Cerebellar cortex (tissue), 1 donor: ENCODE measurements at regions not wholly inside any gene's neighbourhood (a gene's known extent, or its start where the extent isn't known, plus 50 kb on each side); places are given as distances from the start of the nearest gene placed in this dataset.
"Not testable (repeated sequence)": the region's sequence is repeated elsewhere in the genome, so short reads cannot be mapped to it uniquely, and the experiment has no call there.

Source experiments
- DNase-seq: peaks from one replicate; pipeline ENCODE4 v3.0.0-alpha.2; 2015; ENCODE audit warnings: low spot score

DNA sequence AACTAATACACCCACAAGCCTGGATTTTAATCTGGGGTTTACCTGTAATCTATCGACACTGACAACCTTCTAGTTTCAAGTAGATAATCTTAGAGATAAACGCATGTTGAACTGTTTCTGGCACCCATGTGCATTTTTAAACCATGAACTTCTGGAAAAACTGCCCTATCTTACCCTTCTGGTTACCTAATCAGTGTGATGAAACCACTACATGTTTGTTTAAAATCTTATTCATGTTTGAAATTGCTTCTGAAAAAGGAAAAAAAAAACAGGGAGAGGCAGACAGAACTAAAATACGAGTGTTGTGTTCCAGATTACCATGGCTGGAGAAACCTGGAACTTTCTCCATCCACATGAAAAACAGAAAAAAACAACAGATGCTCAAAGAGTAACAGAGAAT is 139.3 kb downstream of the MID1IP1 start:
- no peak for DNase-seq

DNA sequence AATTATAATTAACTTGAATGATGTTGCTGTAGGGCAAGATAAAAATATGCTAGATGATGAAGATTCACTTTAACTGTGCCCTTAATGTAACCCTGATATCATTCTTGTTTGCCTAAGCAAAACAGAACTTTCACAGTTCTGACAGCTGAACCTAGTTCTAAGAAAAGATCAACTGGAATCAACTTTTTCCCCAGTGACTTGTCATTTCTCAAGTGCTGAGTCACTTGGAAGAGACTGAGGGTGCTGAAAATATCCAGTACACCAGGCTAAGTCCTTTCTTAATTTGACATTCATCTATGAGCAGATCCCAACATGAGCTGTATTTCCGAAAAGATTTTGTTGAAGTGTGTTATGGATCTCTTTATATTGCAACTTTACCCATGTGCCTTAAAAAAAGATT is 140.4 kb downstream of the MID1IP1 start:
- no peak for DNase-seq

DNA sequence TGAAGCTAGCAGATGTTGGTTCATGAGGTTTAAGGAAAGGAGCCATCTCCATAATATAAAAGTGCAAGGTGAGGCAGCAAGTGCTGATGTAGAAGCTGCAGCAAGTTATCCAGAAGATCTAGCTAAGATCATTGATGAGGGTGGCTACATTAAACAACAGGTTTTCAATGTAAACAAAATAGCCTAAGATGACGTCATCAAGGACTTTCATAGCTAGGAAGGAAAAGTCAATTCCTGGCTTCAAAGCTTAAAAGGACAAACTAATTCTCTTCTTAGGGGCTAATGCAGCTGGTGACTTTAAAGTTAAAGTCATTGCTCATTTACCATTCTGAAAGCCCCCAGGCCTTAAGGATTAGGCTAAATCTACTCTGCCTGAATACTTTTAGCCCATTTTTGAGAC is 141.9 kb downstream of the MID1IP1 start:
- no peak for DNase-seq

DNA sequence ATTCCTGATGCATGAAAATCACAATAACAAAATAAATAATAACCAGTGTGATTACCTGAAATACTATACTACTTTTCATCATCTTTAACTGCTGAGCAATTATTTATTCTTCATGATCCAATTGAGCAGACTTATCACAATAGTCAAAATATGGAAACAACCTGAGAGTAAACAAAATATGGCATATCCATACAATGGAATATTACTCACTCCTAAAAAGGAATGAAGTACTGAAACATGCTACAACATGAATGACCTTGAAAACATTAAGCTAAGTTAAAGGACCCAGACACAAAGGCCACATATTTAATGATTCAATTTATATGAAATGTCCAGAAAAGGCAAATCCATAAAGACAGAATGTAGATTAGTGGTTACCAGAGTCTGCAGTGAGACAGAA is 146.8 kb downstream of the MID1IP1 start:
- DNase-seq = no peak

DNA sequence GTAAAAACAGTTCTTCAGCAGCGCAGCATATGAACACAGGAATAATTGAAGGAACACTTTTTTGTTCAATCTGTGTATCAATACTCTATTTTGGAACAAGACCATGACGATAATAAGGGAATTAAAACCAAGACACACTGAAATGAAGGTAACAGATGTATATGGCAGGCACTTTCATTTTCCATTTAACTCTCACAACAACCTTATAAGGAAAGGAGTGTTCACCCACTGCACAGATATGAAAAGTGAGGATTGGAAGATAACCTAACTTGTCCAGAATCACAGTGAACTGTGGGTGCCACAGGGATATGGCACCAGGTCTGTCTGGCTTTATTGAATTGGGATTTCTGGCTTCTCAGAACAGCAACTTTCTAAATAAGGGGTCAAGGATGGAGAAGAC is 153.3 kb downstream of the MID1IP1 start:
- no peak for DNase-seq

DNA sequence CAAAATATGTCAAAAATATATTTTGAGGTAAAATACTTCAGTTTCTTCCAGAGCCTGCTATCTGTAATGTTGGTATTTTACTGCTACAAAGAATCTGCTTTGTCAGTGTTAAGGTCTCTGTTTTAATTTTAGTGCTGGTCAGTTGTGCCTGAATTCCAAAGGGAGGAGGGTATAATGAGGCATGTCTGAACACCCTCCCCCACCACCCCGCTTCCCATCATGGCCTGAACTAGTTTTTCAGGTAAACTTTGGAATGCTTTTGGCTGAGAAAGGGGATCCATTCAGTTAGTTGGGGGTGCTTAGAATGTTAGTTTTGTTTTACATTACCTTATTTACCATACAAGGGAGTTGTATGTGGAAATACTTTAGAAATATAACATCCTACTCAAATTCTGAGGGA is 158.5 kb downstream of the MID1IP1 start:
- no peak for DNase-seq

DNA sequence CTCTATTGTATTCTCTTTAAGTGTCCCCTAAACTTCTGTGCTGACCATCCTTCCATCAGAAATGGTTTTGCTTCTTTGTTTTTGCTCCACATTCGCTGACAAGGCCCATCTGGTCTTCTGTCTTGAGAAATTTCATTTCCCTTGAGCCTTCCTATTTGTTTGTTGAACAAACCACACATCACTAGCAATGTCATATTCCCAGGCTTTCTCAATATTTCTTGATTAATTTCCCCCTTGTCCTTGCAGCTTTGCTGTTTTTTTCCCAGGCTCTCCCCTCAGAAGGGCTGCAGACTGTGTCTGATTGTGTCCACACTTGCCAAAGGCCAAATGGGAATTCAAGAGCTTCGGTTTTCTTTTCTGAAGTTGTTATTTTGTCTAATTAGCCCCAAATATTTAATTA is 158.9 kb downstream of the MID1IP1 start:
- no peak for DNase-seq

DNA sequence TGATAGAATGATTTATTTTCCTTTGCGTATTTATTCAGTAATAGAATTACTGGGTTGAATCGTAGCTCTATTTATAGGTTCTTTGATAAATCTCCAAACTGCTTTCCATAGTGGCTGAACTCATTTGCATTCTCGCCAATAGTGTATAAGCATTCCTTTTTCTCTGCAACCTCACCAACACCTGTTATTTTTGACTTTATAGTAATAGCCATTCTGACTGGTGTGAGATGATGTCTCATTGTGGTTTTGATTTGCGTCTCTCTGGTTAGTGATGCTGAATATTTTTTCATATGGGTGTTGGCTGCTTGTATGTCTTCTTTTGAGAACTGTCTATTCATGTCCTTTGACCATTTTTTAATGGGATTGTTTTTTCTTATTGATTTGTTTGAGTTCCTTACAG is 160.7 kb downstream of the MID1IP1 start:
- no peak for DNase-seq

DNA sequence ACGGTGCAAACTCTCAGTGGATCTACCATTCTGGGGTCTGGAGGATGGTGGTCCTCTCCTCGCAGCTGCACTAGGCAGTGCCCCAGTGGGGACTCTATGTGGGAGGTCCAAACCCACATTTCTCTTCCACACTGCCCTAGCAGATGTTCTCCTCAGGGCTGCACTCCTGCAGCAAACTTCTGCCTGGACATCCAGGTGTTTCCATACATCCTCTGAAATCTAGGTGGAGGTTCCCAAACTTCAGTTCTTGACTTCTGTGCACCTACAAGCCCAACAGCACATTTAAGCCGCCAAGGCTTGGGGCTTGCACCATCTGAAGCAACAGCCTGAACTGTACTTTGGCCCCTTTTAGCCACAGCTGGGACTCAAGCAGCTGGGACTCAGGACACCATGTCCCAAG is 162.0 kb downstream of the MID1IP1 start:
- DNase-seq = not testable (repeated sequence)

DNA sequence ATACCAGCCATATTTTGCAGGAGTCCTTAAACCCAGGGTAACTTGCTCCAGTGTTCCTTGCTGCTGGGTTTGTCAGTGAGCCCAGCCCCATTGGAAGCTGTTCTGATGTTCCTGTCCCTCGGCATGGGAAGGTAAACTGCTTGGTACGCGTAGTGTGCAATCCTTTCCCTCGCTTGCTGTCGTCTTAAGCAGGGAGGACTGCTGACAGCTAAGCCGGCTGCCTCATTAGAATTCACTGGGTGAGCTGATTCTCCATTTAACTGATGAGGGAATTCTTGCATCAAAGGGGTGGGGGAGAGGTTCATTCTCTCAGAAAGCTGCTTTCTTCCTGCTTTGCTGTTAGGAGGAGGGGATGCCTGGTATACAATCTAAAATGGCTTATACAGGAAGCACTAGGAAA is 164.6 kb downstream of the MID1IP1 start:
- DNase-seq = no peak

DNA sequence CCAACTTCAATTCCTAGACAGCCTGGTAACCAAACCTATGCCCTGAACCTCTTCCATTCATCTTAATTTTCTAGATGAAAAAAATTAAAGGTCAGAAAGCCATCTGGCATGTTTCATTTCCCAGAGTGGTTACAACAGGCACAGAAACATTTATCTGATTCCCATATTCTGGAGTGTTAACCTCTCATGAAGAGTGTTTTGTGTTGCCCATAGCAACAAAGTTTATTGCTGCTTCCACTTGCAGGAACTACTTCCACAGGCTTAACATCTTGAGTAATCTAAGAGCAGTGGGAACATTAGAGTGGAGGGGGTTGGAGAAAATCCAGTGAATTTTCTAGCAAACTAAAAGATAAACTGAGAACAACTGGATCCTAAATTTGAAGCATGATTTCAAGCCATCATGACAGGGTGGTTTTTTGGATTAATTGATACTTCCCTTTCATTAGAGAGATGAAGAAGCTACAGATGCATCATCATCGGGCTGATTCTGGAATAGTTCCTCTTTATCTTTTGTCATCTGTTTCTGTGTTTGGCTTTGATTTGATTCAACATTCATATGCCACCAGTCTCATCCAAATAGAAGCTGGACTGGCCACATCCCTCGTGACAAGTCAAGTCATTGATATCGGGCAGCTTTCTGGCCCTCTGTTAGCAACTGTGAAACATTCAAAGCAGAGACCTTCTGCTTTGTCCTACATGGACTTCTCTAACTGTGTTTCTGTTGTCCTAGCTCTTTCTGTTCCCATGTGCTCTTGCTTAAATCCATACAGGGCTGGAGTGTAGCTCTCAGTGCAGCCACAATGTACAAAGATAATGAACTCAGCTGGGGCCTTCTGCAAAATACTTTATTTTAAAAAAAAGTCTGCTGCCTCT is 167.3 kb downstream of the MID1IP1 start:
- no peak for DNase-seq

DNA sequence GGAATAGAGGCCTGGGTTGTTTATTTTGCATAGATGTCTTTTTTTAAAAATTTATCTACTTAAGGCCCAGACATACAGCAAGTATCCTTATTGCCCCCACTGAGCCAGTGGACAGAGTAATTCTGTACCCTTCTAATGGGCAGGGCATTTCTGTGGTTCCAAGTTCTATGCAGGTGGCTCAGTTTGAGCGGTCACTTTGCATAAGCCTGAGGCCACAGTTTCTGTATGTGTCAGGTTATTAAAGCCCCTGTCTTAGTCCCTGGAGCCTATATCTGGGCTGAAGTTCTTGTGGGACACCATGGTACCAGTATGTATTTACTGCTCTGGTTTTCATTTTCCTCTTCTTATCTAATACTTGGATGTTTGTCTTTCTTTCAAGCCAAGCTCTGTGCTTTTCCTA is 168.8 kb downstream of the MID1IP1 start:
- no peak for DNase-seq

DNA sequence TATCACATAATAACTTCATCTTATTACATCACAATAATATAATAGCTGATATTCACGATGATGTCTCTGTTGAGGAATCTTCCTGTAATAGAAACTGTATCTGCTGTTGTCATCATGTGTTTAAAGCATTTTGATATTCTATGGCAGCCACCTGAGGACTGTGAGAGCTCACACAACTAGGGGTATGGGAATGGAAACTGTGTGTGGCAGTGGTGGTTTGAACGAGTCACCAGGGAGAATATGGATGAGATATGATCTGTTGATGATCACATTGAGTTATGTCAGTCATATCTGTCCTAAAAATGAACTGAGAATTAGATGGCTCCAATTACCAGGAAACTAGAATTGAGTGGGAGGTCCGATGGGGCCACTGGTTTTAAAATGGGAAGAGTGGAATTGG is 169.6 kb downstream of the MID1IP1 start:
- no peak for DNase-seq

DNA sequence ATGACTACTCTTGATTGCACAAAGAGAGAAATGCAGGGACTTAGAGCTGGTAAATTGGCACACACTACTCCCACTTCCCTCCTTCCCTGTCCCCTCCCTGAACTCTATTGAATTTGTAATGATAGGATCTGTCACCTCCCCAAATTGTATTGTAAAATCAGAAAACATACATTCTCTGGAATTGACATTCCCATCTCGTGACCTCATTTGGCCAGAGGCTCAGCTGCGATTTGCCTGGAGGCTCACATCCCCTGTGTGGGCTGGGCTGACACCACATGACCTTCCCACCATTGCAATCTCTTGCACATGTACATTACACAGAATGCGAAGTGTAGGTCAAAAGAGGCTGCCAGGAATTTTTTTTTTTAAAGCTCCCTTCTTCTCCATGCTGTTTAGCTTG is 172.1 kb downstream of the MID1IP1 start:
- DNase-seq = no peak

DNA sequence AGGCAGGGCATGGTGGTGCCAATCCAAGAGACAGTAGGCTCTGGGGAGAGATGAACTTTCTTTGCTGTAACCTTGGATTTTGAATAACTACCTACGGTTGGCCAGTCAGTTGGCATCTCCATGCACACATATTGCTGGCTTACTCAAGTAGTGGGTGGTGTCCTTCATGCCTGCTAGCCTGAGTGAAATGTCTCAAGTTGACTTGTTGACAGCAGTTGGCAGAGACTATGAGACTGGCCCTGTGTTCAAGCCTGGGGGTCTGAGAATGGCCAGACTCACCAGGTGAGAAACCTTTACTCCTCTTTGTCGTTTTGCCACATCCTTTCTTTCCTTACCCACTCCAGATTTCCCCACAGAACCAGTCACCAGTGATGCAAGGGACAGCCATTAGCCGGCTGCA is 173.3 kb downstream of the MID1IP1 start:
- no peak for DNase-seq

DNA sequence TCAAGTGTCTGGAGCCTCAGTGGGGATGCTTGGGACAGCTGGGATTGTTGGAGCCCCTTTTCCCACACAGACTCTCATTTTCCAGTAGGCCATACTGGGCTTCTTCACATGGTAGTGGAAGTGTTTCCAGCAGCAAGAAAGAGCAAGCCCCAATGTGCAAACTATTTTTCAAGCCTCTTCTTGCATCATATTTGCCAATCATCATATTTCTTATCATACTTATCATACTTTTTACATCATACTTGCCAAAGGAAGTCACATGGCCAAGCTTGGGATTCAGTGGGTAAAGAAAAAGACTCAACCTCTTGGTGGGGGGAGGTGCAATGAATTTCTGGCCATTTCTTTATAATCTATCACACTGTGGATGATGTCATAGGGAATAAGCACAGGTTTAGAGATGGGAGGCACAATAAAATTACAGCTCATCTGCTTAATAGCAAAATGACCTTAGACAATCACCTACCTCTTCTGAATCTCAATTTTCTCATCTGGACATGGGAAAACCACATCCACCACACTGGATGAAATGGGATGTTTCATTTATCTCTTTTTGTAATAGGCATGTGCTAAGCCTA is 174.2 kb downstream of the MID1IP1 start:
- DNase-seq = no peak

DNA sequence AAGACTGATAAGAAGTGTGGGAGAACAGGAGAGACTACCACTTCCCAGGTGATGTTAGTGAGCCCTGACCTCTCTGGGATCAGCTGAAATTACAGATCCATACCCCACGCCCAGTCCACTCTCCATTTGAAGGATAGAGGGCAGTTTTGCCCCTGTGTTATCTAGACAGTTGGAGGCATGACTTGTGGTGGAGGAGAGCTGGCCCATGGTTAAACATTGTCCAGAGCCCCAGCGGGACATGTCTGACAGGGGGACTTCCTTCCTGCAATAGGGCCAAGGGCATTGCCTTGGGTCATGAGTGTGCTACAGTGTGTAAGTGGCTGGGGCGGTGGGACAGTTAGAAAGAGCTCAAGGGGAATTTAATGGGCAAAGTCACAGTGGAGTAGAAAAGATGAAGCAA is 181.1 kb downstream of the MID1IP1 start:
- DNase-seq = no peak

DNA sequence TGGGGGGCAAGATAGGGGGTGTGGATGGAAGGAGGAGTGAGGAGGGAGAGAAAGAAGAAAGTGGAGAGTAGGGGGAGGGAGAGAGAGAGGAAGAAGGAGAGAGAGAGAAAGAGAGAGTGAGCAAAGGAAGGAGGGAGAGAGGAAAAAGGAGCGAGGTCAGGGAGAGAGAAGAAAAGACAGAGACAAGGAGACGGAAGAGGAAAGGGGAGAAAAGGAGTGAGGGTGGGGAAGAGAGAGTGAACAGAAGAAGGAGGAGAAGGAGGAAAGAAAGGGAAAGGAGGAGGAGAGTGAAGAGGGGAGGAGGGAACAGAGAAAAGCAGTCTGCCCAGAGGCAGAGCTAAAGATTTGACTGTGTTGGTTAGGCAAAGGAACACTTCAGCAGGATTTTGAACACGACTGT is 181.6 kb downstream of the MID1IP1 start:
- DNase-seq = no peak

DNA sequence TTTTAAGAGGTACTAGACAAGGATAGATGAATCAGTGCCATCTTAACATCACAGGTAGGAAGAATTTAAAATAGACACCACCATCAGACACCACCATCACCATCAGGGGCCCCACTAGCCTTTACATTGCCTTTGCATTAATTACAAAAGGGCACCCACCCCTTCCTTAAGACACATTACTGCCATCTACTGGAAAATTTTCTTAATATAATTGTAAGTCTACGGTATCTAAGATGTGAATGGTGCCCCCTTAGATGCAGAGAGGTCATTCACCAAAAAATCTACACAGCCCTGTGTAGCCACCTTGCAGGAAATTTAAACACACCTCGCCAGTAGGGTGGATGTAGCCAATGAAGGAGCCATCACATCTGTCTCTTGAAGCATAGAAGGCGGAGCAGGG is 184.1 kb downstream of the MID1IP1 start:
- DNase-seq = no peak

DNA sequence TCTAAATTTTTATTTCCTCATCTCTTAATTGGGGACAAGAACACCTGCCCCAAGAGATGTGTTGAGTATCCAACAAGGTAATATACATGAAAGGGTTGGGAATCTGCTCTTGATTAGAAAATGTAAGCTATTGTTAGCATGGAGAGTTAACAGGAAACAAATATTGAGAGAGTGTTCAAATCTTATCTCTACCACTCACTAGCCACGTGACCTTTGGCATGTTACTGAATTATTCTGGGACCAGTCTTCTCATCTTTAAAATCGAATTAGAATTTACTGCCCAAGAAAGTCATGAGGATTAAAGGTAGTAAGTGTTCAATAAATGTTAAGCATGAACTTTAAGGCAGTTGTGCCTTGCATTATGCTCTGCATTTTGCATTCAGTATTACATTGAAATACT is 184.7 kb downstream of the MID1IP1 start:
- DNase-seq = no peak

DNA sequence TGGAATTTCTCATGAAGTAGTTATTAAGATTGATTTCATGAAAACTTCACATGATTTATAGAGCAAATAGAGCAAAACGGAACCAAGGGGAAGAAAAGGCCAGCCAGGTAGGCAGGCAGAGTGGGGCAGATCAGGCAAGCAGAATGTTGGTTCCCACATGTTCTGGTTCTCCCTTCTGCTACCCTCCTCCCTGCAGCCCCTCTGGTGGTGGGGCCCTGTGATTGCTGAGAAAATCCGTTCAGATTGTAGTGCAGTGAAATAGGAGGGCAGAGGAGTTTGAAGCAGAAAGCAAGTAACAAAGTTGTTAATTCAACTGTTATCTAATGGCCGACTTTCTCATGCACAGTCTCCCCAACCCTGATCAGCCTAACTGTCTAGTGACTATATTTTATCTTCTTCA is 185.3 kb downstream of the MID1IP1 start:
- no peak for DNase-seq

DNA sequence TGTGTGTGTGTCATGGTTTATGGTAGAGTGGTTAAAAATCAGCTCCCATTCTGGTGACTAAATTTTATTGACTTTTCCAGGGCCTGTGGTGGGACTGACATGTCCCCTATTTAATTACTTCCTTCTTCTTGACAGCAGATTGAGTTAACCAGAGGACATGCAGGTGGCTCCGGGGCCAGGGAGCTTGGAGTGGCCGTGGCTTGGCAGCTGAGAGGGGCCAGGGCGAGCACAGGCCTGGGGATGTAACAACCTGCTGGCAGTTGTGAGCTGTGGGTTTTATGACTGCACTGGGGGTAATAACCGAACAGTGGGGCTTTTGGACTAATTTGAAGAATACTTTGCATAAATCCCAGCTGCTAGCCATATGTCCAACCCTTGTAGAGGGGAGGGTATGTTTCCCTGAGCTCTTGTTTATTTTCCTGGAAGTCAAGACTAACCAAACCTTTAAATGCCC is 186.0 kb downstream of the MID1IP1 start:
- DNase-seq = no peak

DNA sequence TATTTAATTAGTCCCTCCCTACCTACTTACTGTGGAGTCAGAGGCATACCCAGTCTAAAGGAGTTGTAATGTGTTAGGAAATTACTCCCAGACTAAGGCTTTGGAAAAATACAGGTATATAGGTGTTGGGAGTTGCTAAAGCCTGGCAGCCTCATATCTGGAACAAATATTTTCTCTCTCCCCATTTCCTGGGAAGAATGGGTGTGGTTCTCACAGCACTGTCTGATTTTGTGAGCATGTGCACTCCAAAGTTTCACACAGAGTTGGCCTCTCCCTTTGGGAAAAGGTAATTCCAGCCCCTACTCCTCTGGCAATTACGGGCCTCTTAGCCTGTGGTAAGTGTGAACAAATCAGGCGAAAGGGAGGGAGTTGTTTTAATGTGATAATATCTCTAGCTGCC is 187.0 kb downstream of the MID1IP1 start:
- DNase-seq = no peak

DNA sequence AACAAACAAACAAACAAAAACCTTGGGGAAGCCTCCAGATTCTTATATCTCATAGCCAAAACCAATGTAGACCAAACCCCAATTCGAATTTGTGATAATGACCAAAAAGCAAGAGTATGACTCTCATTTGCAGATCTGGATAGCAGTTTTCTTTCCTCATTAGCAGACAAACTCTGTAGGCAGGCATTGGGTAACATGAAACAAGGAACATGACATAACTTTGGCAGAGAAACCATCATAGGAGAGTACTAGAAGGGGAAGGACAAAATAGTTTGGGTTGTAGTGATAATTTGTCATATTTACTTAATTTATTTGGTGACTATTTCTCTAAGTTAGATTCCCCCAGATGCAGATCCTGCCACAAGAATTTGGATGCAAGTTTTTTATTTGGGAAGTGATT is 187.8 kb downstream of the MID1IP1 start:
- no peak for DNase-seq
